ENCODE measurements at regions not wholly inside any gene's neighbourhood (a gene's known extent, or its start where the extent isn't known, plus 50 kb on each side); places are given as distances from the start of the nearest gene placed in this dataset.

DNA sequence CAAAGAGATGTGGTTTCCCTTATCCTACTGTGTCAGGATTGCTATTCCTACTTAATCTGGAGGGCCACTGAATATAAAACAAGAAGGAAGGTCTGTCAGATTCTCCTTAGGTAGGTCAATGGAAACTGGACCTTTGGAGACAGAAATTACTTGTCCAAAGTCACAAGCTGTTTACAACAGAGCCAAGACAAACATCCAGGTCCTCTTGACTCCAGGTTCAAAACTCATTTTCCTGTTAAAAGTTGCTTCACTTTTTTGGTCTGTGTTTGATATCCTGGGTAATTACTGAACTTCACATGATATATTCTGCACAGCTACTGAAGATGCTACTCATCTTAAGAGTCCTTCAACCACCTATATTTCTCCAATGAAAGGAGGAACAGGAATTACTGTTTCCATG lies 81.2 kb upstream of the ARHGAP32 start:
- Histone ChIP-seq H3K9me2 (ENCODE audit: insufficient read depth, low read length) (no peaks in the 10 kb centered on the region), H3K9ac (ENCODE audit: low read length) (no peak overlapping the region), H3K27me3 (ENCODE audit: insufficient read depth, low read depth, low read length) (no peaks in the 10 kb centered on the region), H4K20me1 (ENCODE audit: insufficient read depth) (no peaks in the 10 kb centered on the region), H3K79me2 (replicated peaks; ENCODE audit: insufficient read depth, low read length) (peaks cover 80% of the 10 kb centered on the region), H3K27ac (ENCODE audit: low read length) (no peak overlapping the region), H3K36me3 (ENCODE audit: insufficient read depth, low read length) (no peaks in the 10 kb centered on the region), H3F3A (ENCODE audit: insufficient read depth, low read length, poor library complexity, severe bottlenecking) (no peaks in the 10 kb centered on the region), H3K4me2 (ENCODE audit: low read length) (no peak overlapping the region), H2AFZ (ENCODE audit: low read depth, low read length) (no peak overlapping the region), H3K4me3 (ENCODE audit: low read length) (no peak overlapping the region), H3K9me3 (ENCODE audit: low read length) (no peaks in the 10 kb centered on the region)
- TF ChIP-seq EZH2 (IDR thresholded peaks at IDR 0.05; ENCODE audit: borderline replicate concordance, insufficient read depth, low read length, poor library complexity, severe bottlenecking) (no peak), MXI1 (conservative IDR thresholded peaks at IDR 0.05; ENCODE audit: poor library complexity, severe bottlenecking) (no peak)

DNA sequence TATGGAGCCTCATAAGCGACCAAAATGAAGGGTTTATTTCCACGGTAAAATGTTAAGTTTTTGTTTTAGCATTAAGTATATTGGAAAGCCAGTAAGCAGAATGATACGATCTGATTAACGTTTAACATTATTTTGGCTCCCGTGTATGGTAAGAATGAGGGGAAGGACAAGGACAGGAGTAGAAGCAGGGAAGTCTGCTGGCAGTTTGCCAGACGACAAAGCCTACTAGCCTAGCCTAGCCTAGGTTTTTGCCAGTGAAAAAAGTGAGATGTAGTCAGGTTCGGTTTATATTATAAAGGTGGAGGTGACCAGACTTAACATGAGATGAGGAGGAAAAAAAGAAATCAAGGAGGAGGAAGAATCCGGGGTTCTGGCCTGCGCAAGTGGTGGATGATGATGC lies 78.9 kb upstream of the ARHGAP32 start:
- Histone ChIP-seq H3K4me3 (ENCODE audit: low read length) (no peak overlapping the region), H3K27me3 (ENCODE audit: insufficient read depth, low read depth, low read length) (no peaks in the 10 kb centered on the region), H3F3A (ENCODE audit: insufficient read depth, low read length, poor library complexity, severe bottlenecking) (no peaks in the 10 kb centered on the region), H3K27ac (ENCODE audit: low read length) (no peak overlapping the region), H3K4me2 (ENCODE audit: low read length) (no peak overlapping the region), H2AFZ (ENCODE audit: low read depth, low read length) (no peak overlapping the region), H4K20me1 (ENCODE audit: insufficient read depth) (no peaks in the 10 kb centered on the region), H3K36me3 (ENCODE audit: insufficient read depth, low read length) (no peaks in the 10 kb centered on the region), H3K9me2 (ENCODE audit: insufficient read depth, low read length) (no peaks in the 10 kb centered on the region), H3K9me3 (ENCODE audit: low read length) (no peaks in the 10 kb centered on the region), H3K9ac (ENCODE audit: low read length) (no peak overlapping the region), H3K79me2 (replicated peaks; ENCODE audit: insufficient read depth, low read length) (peaks cover 69% of the 10 kb centered on the region)
- TF ChIP-seq MXI1 (conservative IDR thresholded peaks at IDR 0.05; ENCODE audit: poor library complexity, severe bottlenecking) (no peak), EZH2 (IDR thresholded peaks at IDR 0.05; ENCODE audit: borderline replicate concordance, insufficient read depth, low read length, poor library complexity, severe bottlenecking) (no peak), CTCF (IDR thresholded peaks at IDR 0.05; ENCODE audit: poor library complexity, severe bottlenecking) (no peak), POLR2AphosphoS5 (IDR thresholded peaks at IDR 0.05) (no peak), EP300 (conservative IDR thresholded peaks at IDR 0.05; ENCODE audit: poor library complexity, severe bottlenecking) (no peak), TAF1 (IDR thresholded peaks at IDR 0.05; ENCODE audit: low read depth) (no peak), RAD21 (conservative IDR thresholded peaks at IDR 0.05) (no peak), SMC3 (conservative IDR thresholded peaks at IDR 0.05; ENCODE audit: poor library complexity) (no peak)
- TF ChIP-seq, protein P1, sequence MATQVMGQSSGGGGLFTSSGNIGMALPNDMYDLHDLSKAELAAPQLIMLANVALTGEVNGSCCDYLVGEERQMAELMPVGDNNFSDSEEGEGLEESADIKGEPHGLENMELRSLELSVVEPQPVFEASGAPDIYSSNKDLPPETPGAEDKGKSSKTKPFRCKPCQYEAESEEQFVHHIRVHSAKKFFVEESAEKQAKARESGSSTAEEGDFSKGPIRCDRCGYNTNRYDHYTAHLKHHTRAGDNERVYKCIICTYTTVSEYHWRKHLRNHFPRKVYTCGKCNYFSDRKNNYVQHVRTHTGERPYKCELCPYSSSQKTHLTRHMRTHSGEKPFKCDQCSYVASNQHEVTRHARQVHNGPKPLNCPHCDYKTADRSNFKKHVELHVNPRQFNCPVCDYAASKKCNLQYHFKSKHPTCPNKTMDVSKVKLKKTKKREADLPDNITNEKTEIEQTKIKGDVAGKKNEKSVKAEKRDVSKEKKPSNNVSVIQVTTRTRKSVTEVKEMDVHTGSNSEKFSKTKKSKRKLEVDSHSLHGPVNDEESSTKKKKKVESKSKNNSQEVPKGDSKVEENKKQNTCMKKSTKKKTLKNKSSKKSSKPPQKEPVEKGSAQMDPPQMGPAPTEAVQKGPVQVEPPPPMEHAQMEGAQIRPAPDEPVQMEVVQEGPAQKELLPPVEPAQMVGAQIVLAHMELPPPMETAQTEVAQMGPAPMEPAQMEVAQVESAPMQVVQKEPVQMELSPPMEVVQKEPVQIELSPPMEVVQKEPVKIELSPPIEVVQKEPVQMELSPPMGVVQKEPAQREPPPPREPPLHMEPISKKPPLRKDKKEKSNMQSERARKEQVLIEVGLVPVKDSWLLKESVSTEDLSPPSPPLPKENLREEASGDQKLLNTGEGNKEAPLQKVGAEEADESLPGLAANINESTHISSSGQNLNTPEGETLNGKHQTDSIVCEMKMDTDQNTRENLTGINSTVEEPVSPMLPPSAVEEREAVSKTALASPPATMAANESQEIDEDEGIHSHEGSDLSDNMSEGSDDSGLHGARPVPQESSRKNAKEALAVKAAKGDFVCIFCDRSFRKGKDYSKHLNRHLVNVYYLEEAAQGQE (IDR thresholded peaks at IDR 0.05; ENCODE audit: borderline replicate concordance) = no peak

DNA sequence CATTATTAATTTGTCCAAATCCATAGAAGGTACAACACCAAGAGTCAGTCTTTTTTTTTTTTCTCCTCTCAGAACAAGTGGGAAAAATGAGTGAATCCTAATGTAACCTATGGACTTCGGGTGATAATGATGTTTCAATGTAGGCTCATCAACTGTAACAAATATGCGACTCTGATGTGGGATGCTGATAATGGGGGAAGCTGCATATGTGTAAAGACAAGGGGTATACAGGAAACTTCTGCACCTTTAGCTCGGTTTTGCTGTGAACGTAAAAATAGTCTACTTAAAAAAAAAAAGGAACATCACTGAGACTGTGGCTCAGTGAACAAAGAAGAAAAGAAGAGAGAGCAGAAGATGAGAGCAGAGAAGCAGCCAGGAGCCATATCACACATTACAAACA lies 78.3 kb upstream of the ARHGAP32 start:
- Histone ChIP-seq H3K4me2 (ENCODE audit: low read length) (no peak overlapping the region), H3F3A (ENCODE audit: insufficient read depth, low read length, poor library complexity, severe bottlenecking) (no peaks in the 10 kb centered on the region), H3K9ac (ENCODE audit: low read length) (no peak overlapping the region), H4K20me1 (ENCODE audit: insufficient read depth) (no peaks in the 10 kb centered on the region), H3K27me3 (ENCODE audit: insufficient read depth, low read depth, low read length) (no peaks in the 10 kb centered on the region), H3K79me2 (replicated peaks; ENCODE audit: insufficient read depth, low read length) (peaks cover 63% of the 10 kb centered on the region), H3K36me3 (ENCODE audit: insufficient read depth, low read length) (no peaks in the 10 kb centered on the region), H3K9me2 (ENCODE audit: insufficient read depth, low read length) (no peaks in the 10 kb centered on the region), H3K4me3 (ENCODE audit: low read length) (no peak overlapping the region), H3K9me3 (ENCODE audit: low read length) (no peaks in the 10 kb centered on the region), H2AFZ (ENCODE audit: low read depth, low read length) (no peak overlapping the region), H3K27ac (ENCODE audit: low read length) (no peak overlapping the region)
- TF ChIP-seq, protein P1 (IDR thresholded peaks at IDR 0.05; ENCODE audit: borderline replicate concordance) = no peak
- TF ChIP-seq EZH2 (IDR thresholded peaks at IDR 0.05; ENCODE audit: borderline replicate concordance, insufficient read depth, low read length, poor library complexity, severe bottlenecking) = no peak
- TF ChIP-seq MXI1 (conservative IDR thresholded peaks at IDR 0.05; ENCODE audit: poor library complexity, severe bottlenecking) = no peak
- no peak for TF ChIP-seq SMC3 (conservative IDR thresholded peaks at IDR 0.05; ENCODE audit: poor library complexity)
- no peak for TF ChIP-seq RAD21 (conservative IDR thresholded peaks at IDR 0.05)
- no peak for TF ChIP-seq EP300 (conservative IDR thresholded peaks at IDR 0.05; ENCODE audit: poor library complexity, severe bottlenecking)
- TF ChIP-seq TAF1 (IDR thresholded peaks at IDR 0.05; ENCODE audit: low read depth) = no peak
- TF ChIP-seq CTCF (IDR thresholded peaks at IDR 0.05; ENCODE audit: poor library complexity, severe bottlenecking) = no peak
- TF ChIP-seq POLR2AphosphoS5 (IDR thresholded peaks at IDR 0.05) = no peak

All from neural cell (in vitro differentiated cells).